ENCODE measurements at regions not wholly inside any gene's neighbourhood (a gene's known extent, or its start where the extent isn't known, plus 50 kb on each side); places are given as distances from the start of the nearest gene placed in this dataset.

DNA sequence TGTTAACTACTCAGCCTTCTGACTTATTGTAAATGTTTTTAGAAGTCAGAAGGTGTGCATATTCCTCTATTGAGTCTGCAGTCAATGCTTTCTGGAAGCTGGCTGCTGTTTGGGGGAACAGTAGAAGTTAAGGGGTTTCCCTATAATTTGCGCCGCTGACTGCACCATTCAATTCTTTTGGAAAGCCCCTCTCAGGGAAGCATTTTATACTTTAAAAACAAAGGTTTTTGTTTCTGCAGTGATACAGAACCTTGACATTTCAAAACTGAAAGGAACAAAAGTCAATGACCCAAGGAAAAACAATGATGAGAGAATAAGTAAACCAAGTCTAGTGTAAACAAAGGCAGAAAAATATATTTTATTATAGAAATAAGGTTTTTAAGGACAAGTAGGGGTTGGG, 120.8 kb upstream of the TNFAIP3 start:
- TF ChIP-seq POLR2AphosphoS5 (IDR thresholded peaks at IDR 0.05) (no peak), CTCF (IDR thresholded peaks at IDR 0.05) (no peak)
